HFFc6 (cell line): ENCODE measurements at regions not wholly inside any gene's neighbourhood (a gene's known extent, or its start where the extent isn't known, plus 50 kb on each side); places are given as distances from the start of the nearest gene placed in this dataset.

Experiments used
- DNase-seq: peaks from one replicate; pipeline ENCODE4 v3.0.0-alpha.2; 2018
- H3K27ac Mint-ChIP-seq: 2 replicates; pipeline ENCODE4 v1.8.0; 2020; ENCODE audit warnings: mild to moderate bottlenecking, mixed read lengths
- H3K27me3 Mint-ChIP-seq: 2 replicates; pipeline ENCODE4 v1.8.0; 2021; ENCODE audit warnings: mild to moderate bottlenecking, moderate library complexity, mixed read lengths; ENCODE audit not compliant: insufficient read depth
- H3K36me3 Mint-ChIP-seq: 2 replicates; pipeline ENCODE4 v1.8.0; 2021; ENCODE audit warnings: low read depth, mixed read lengths
- H3K4me1 Mint-ChIP-seq: 2 replicates; pipeline ENCODE4 v1.8.0; 2020; ENCODE audit warnings: low read depth, mixed read lengths
- H3K4me3 Mint-ChIP-seq: 2 replicates; pipeline ENCODE4 v1.8.0; 2020; ENCODE audit warnings: mild to moderate bottlenecking, moderate library complexity, mixed read lengths
- H3K9me3 Mint-ChIP-seq: 2 replicates; pipeline ENCODE4 v1.8.0; 2020; ENCODE audit warnings: mild to moderate bottlenecking, mixed read lengths
- CTCF ChIP-seq: fragments of 200-600 bp; sonication (generic); IDR thresholded peaks from 2 replicates; pipeline ENCODE4 v1.5.0; 2021; ENCODE audit warnings: antibody characterized with exemption, mild to moderate bottlenecking

GRCh38 chr4:179871726-179872125 lies 2371.5 kb upstream of the TENM3 start:
- Mint-ChIP-seq H3K27ac (no peak overlapping the region), H3K9me3 (peaks cover 7% of the 10 kb centered on the region), H3K27me3 (no peaks in the 10 kb centered on the region), H3K4me1 (no peaks in the 10 kb centered on the region), H3K36me3 (no peaks in the 10 kb centered on the region), H3K4me3 (no peak overlapping the region)
- TF ChIP-seq CTCF = no peak
- no peak for DNase-seq

GRCh38 chr4:179872755-179873154 lies 2370.4 kb upstream of the TENM3 start:
- no peak for DNase-seq
- Mint-ChIP-seq H3K4me3 (no peak overlapping the region), H3K27ac (no peak overlapping the region), H3K9me3 (peaks cover 18% of the 10 kb centered on the region), H3K27me3 (no peaks in the 10 kb centered on the region; the same call in 1 of the 2 replicates), H3K4me1 (no peaks in the 10 kb centered on the region), H3K36me3 (0 out of 2 replicates have a peak, but pooled peaks cover 4% of the 10 kb centered on the region)
- no peak for TF ChIP-seq CTCF

GRCh38 chr4:179880756-179881155 lies 2362.4 kb upstream of the TENM3 start:
- TF ChIP-seq CTCF = no peak
- H3K36me3 Mint-ChIP-seq = 0 out of 2 replicates have a peak, but pooled peaks cover 6% of the 10 kb centered on the region
- H3K27me3 Mint-ChIP-seq = no peaks in the 10 kb centered on the region; the same call in 1 of the 2 replicates
- peaks cover 27% of the 10 kb centered on the region for H3K9me3 Mint-ChIP-seq
- no peak overlapping the region for H3K27ac Mint-ChIP-seq
- DNase-seq = no peak
- no peaks in the 10 kb centered on the region for H3K4me1 Mint-ChIP-seq
- no peak overlapping the region for H3K4me3 Mint-ChIP-seq

- Mint-ChIP-seq H3K9me3 (peaks cover 21% of the 10 kb centered on the region), H3K27me3 (peaks cover 1% of the 10 kb centered on the region; the same call in 1 of the 2 replicates), H3K36me3 (no peaks in the 10 kb centered on the region), H3K4me1 (no peaks in the 10 kb centered on the region), H3K4me3 (no peak overlapping the region), H3K27ac (no peak overlapping the region)
- no peak for DNase-seq
- no peak for TF ChIP-seq CTCF
Measured at GRCh38 chr4:179894066-179894778, 2349.0 kb upstream of the TENM3 start.

- Mint-ChIP-seq H3K27ac (no peak overlapping the region), H3K27me3 (no peaks in the 10 kb centered on the region), H3K4me3 (no peak overlapping the region), H3K4me1 (no peaks in the 10 kb centered on the region), H3K9me3 (peaks cover 17% of the 10 kb centered on the region), H3K36me3 (peaks cover 6% of the 10 kb centered on the region; the same call in 1 of the 2 replicates)
- DNase-seq = no peak
- no peak for TF ChIP-seq CTCF
Measured at GRCh38 chr4:179919587-179919986, 2323.6 kb upstream of the TENM3 start.
